ENCODE measurements at regions not wholly inside any gene's neighbourhood (a gene's known extent, or its start where the extent isn't known, plus 50 kb on each side); places are given as distances from the start of the nearest gene placed in this dataset.

DNA sequence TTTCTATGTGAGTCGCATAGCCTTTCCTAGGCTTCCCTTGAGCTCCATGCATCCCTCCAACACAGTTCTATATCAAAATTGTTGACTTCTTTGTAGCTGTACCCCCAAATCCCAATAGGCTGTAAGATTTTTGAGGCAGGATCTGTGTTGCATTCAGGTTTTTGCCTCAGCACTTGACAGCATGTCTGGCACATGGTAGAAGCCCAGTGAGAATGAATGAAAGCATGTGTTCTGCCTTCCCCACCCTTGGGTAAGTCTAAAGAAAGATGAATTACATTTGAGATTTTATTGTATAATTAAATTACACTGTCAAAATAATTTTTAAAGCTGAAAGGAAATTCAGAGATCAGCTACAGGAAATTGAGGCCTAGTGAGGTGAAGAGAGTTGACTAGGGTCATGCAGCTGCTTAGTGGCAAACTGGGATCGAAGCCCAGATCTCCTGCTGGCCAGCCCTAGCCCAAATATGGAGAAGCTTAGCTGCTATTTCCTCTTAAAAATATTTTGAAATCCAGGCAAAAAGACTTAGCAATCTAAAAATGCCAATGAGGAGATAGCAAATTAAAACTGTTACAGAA is 122.5 kb downstream of the SPATA18 start:
- in situ Hi-C loops (cut with MboI): no loop called here
- Histone ChIP-seq H2AFZ (no peak overlapping the region), H3K4me2 (ENCODE audit: unreplicated experiment) (no peak overlapping the region), H4K20me1 (ENCODE audit: insufficient read depth) (no peaks in the 10 kb centered on the region), H3F3A (ENCODE audit: insufficient read depth) (no peaks in the 10 kb centered on the region), H3K79me2 (ENCODE audit: insufficient read depth) (no peaks in the 10 kb centered on the region), H3K27ac (no peak overlapping the region), H3K9me2 (ENCODE audit: insufficient read depth) (no peaks in the 10 kb centered on the region), H3K9me3 (ENCODE audit: low read depth) (no peaks in the 10 kb centered on the region), H3K4me1 (ENCODE audit: insufficient read depth) (no peaks in the 10 kb centered on the region), H3K36me3 (ENCODE audit: low read depth) (no peaks in the 10 kb centered on the region), H3K27me3 (replicated peaks; ENCODE audit: insufficient read depth) (no peaks in the 10 kb centered on the region), H3K4me3 (no peak overlapping the region), H3K9ac (no peak overlapping the region)
- TF ChIP-seq EZH2 (IDR thresholded peaks at IDR 0.05; ENCODE audit: insufficient read depth, poor library complexity, severe bottlenecking) (no peak), EZH2phosphoT487 (IDR thresholded peaks at IDR 0.05; ENCODE audit: insufficient read depth, low read depth) (no peak)
- DNase-seq: peak; percentile 61
- 51 to 64% methylated on average over 2 of the region's 2 CpGs for WGBS, 2 experiments (ENCODE audit: low coverage in 1 of 2, low lambda C conversion rate in 2 of 2, missing lambda C conversion rate in 2 of 2)

DNA sequence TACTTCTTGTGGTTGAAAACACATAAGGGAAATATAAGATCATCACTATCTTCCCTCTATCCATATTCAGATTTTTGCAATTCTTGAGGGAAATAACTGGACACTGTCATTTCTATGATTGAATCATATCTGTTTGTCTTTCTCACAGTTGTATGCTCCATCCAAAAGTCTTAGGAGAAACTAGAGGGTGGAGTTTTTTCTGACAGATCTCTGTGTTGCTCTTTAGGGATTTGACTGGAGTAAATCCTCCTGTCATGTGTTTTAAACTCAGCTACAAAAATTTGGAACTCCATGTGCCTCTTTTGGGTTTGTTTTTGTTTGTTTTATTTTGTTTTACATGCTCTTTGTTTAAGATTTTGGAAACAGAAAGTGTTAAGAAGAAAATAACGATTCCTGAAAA is 136.5 kb downstream of the SPATA18 start:
- no peak for TF ChIP-seq EZH2 (IDR thresholded peaks at IDR 0.05; ENCODE audit: insufficient read depth, poor library complexity, severe bottlenecking)
- no peak for TF ChIP-seq EZH2phosphoT487 (IDR thresholded peaks at IDR 0.05; ENCODE audit: insufficient read depth, low read depth)

DNA sequence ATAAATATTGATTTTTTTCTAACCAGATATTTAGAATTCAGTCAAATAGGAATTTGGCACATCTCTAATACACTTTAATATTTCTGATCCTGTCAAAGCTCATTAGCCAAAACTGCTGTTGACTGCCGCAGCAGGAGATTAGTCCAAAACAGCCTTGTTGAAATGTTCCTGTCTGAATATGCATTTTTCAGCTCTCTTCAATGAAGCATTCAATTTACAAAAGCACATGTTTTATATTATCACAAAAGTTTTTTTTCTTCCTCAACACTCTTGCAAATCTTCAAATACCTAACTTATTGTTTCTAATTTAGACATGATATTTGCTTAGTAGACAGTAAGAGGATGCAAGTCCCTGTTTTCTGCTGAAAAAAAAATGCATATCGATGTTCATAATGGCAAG is 140.9 kb downstream of the SPATA18 start:
- H3F3A ChIP-seq (ENCODE audit: insufficient read depth): peaks cover 7% of the 10 kb centered on the region; the same call in 1 of the 2 replicates
- no peak overlapping the region for H3K4me2 ChIP-seq (ENCODE audit: unreplicated experiment)
- no peak for DNase-seq
- no peaks in the 10 kb centered on the region for H3K9me2 ChIP-seq (ENCODE audit: insufficient read depth)
- H3K27me3 ChIP-seq (replicated peaks; ENCODE audit: insufficient read depth): no peaks in the 10 kb centered on the region
- no peaks in the 10 kb centered on the region for H3K4me1 ChIP-seq (ENCODE audit: insufficient read depth)
- no peaks in the 10 kb centered on the region for H4K20me1 ChIP-seq (ENCODE audit: insufficient read depth)
- WGBS, 2 experiments (ENCODE audit: low coverage in 1 of 2, low lambda C conversion rate in 2 of 2, missing lambda C conversion rate in 2 of 2): 18 to 21% methylated on average over 2 of the region's 2 CpGs
- no peaks in the 10 kb centered on the region for H3K79me2 ChIP-seq (ENCODE audit: insufficient read depth)
- H3K9ac ChIP-seq: no peak overlapping the region
- no peak for TF ChIP-seq EZH2 (IDR thresholded peaks at IDR 0.05; ENCODE audit: insufficient read depth, poor library complexity, severe bottlenecking)
- TF ChIP-seq EZH2phosphoT487 (IDR thresholded peaks at IDR 0.05; ENCODE audit: insufficient read depth, low read depth): no peak
- H3K4me3 ChIP-seq: no peak overlapping the region
- in situ Hi-C loops (cut with MboI): no loop called here
- H2AFZ ChIP-seq: no peak overlapping the region
- H3K9me3 ChIP-seq (ENCODE audit: low read depth): no peaks in the 10 kb centered on the region
- no peak overlapping the region for H3K27ac ChIP-seq
- no peaks in the 10 kb centered on the region for H3K36me3 ChIP-seq (ENCODE audit: low read depth)

More for the DNA sequence above, 136.5 kb downstream of the SPATA18 start:
- in situ Hi-C loops (cut with MboI): no loop called here
- DNase-seq: no peak
- H3K36me3 ChIP-seq (ENCODE audit: low read depth): no peaks in the 10 kb centered on the region
- no peaks in the 10 kb centered on the region for H3K79me2 ChIP-seq (ENCODE audit: insufficient read depth)
- WGBS, 2 experiments (ENCODE audit: low coverage in 1 of 2, low lambda C conversion rate in 2 of 2, missing lambda C conversion rate in 2 of 2): 0% methylated on average over 1 of the region's 1 CpG
- no peaks in the 10 kb centered on the region; the same call in 1 of the 2 replicates for H3F3A ChIP-seq (ENCODE audit: insufficient read depth)
- no peak overlapping the region for H3K27ac ChIP-seq
- no peak overlapping the region for H2AFZ ChIP-seq
- no peak overlapping the region for H3K4me3 ChIP-seq
- no peak overlapping the region for H3K9ac ChIP-seq
- H3K4me1 ChIP-seq (ENCODE audit: insufficient read depth): no peaks in the 10 kb centered on the region
- no peaks in the 10 kb centered on the region for H3K27me3 ChIP-seq (replicated peaks; ENCODE audit: insufficient read depth)
- H3K9me3 ChIP-seq (ENCODE audit: low read depth): no peaks in the 10 kb centered on the region
- H3K4me2 ChIP-seq (ENCODE audit: unreplicated experiment): no peak overlapping the region
- H4K20me1 ChIP-seq (ENCODE audit: insufficient read depth): no peaks in the 10 kb centered on the region
- no peaks in the 10 kb centered on the region for H3K9me2 ChIP-seq (ENCODE audit: insufficient read depth)

DNA sequence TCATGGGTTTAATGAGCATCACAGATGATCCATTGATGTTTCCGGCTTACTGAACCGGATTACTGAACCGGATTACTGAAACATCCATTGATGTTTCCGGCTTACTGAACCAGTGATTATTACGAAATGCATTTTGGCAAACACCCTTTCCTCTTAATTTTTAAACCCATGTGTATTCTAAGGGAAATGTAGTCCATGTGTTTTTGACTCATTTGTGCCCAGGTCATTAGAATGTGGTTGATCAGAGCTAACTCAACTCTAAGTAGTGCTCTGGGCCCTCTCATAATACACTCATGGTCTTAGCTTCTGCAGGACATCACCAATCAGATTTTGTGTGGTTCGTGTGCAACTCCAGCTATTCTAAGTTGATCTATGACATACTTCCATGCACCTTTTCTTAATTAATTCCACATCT is 141.6 kb downstream of the SPATA18 start:
- peaks cover 7% of the 10 kb centered on the region; the same call in 1 of the 2 replicates for H3F3A ChIP-seq (ENCODE audit: insufficient read depth)
- no peaks in the 10 kb centered on the region for H3K4me1 ChIP-seq (ENCODE audit: insufficient read depth)
- no peak overlapping the region for H2AFZ ChIP-seq
- no peaks in the 10 kb centered on the region for H3K27me3 ChIP-seq (replicated peaks; ENCODE audit: insufficient read depth)
- H3K9me2 ChIP-seq (ENCODE audit: insufficient read depth): no peaks in the 10 kb centered on the region
- no peaks in the 10 kb centered on the region for H3K9me3 ChIP-seq (ENCODE audit: low read depth)
- H3K36me3 ChIP-seq (ENCODE audit: low read depth): no peaks in the 10 kb centered on the region
- in situ Hi-C loops (cut with MboI): no loop called here
- TF ChIP-seq EZH2 (IDR thresholded peaks at IDR 0.05; ENCODE audit: insufficient read depth, poor library complexity, severe bottlenecking) (no peak), EZH2phosphoT487 (IDR thresholded peaks at IDR 0.05; ENCODE audit: insufficient read depth, low read depth) (no peak)
- no peaks in the 10 kb centered on the region for H3K79me2 ChIP-seq (ENCODE audit: insufficient read depth)
- H3K4me3 ChIP-seq: no peak overlapping the region
- 0 to 4% methylated on average over 4 to 5 of the region's 6 CpGs for WGBS, 2 experiments (ENCODE audit: low coverage in 1 of 2, low lambda C conversion rate in 2 of 2, missing lambda C conversion rate in 2 of 2)
- DNase-seq: peak; percentile 59
- H3K9ac ChIP-seq: no peak overlapping the region
- H3K27ac ChIP-seq: no peak overlapping the region
- H3K4me2 ChIP-seq (ENCODE audit: unreplicated experiment): no peak overlapping the region
- no peaks in the 10 kb centered on the region for H4K20me1 ChIP-seq (ENCODE audit: insufficient read depth)

Measured in GM23248 (cell line).